ENCODE measurements at regions not wholly inside any gene's neighbourhood (a gene's known extent, or its start where the extent isn't known, plus 50 kb on each side); places are given as distances from the start of the nearest gene placed in this dataset.

GRCh38 chr9:32837551-32838058 is 54.3 kb downstream of the TMEM215 start:
- no peaks in the 10 kb centered on the region for H3K4me1 Mint-ChIP-seq
- no peaks in the 10 kb centered on the region for H3K4me1 ChIP-seq (ENCODE audit: control insufficient read depth in 2 of 2, insufficient read depth in 2 of 2, low read length in 2 of 2)
- H3K4me2 ChIP-seq (replicated peaks; ENCODE audit: low read depth, low read length, poor library complexity, severe bottlenecking), result no peak overlapping the region
- ChIA-PET POLR2A (no interaction called here), CTCF (no interaction called here)
- TF ChIP-seq EZH2 (IDR thresholded peaks at IDR 0.05; ENCODE audit: borderline replicate concordance, insufficient read depth, low read depth, low read length, poor library complexity, severe bottlenecking) (no peak), CTCF (IDR thresholded peaks at IDR 0.05) (no peak)
- H4K20me1 ChIP-seq (ENCODE audit: control insufficient read depth, insufficient read depth, low read length, poor library complexity, severe bottlenecking), result no peaks in the 10 kb centered on the region
- H3K27ac ChIP-seq (ENCODE audit: low read length in 2 of 2), result no peak overlapping the region
- H3K9ac ChIP-seq (ENCODE audit: low read length), result no peak overlapping the region
- H3K4me3 Mint-ChIP-seq, result no peak overlapping the region
- no peaks in the 10 kb centered on the region for H3K27me3 ChIP-seq (replicated peaks in 1 of 4; ENCODE audit: control extremely low read depth in 1 of 4, control insufficient read depth in 3 of 4, insufficient read depth in 4 of 4, low read length in 3 of 4)
- no peak overlapping the region for H2AFZ ChIP-seq (ENCODE audit: insufficient read depth, low read depth, low read length, poor library complexity, severe bottlenecking)
- ATAC-seq (ENCODE audit: low read depth) (no peak), DNase-seq (no peak)
- no peaks in the 10 kb centered on the region for H3K36me3 ChIP-seq (replicated peaks in 1 of 2; ENCODE audit: control extremely low read depth in 1 of 2, control insufficient read depth in 1 of 2, extremely low read depth in 1 of 2, insufficient read depth in 2 of 2, low read length in 1 of 2)
- peaks cover 8% of the 10 kb centered on the region for H3K27me3 Mint-ChIP-seq
- no peaks in the 10 kb centered on the region for H3K9me3 Mint-ChIP-seq (ENCODE audit: insufficient read depth)
- no peaks in the 10 kb centered on the region for H3K9me3 ChIP-seq (ENCODE audit: control extremely low read depth in 1 of 3, control insufficient read depth in 2 of 3, insufficient read depth in 1 of 3, low read length in 2 of 3)
- intact Hi-C loops (cut with micrococcal nuclease), result no loop called here
- no peak overlapping the region for H3K4me3 ChIP-seq (ENCODE audit: control extremely low read depth in 1 of 5, extremely low read depth in 1 of 5, insufficient read depth in 1 of 5, low read depth in 2 of 5, low read length in 4 of 5)
- WGBS (ENCODE audit: insufficient coverage), result 100% methylated on average over 1 of the region's 3 CpGs
- no peaks in the 10 kb centered on the region for H3K79me2 ChIP-seq (ENCODE audit: control insufficient read depth, insufficient read depth, low read length)
- no peak overlapping the region for H3K27ac Mint-ChIP-seq

DNA sequence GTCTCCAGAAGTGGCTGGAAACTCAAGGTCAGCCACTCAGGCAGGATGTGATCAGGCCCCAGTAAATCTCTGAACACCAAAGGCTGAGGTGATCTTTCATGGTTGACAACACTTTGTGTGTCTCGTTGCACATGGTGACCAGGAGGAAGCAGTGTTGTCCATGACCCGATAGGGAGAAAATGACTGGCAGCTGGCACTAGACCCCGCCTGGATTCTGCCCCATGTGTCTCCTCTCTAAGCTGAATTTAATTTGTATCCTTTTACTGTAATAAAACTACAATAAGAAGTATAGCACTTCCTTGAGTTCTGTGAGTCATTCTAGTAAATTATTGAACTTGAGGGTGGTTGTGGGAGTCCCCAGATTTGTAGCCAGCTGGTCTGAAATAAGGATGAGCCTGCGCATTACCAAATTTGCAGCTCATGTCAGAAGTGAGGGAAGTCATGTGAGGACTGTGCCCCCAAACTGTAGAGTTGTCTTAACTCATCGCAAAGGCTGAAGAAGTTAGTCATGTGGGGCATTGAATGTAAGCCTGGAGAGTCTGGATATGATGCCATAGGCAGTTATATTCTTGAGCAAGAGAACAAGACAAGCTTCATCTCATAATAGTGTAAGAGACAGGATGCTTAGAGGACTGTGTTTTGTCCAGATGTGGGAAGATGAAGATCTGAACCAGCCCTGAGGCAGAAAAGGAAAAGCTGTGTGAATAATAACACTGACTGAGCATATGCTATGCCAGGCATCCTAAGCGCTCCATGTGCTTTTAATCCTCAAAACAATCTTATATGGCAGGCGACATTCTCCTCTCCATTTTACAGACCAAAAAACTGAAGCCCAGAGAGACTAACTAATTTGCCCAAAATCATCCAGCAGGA is 55.9 kb downstream of the TMEM215 start:
- Histone ChIP-seq H2AFZ (ENCODE audit: insufficient read depth, low read depth, low read length, poor library complexity, severe bottlenecking) (no peak overlapping the region), H3K4me3 (ENCODE audit: control extremely low read depth in 1 of 5, extremely low read depth in 1 of 5, insufficient read depth in 1 of 5, low read depth in 2 of 5, low read length in 4 of 5) (no peak overlapping the region), H3K27ac (ENCODE audit: low read length in 2 of 2) (no peak overlapping the region), H3K4me1 (ENCODE audit: control insufficient read depth in 2 of 2, insufficient read depth in 2 of 2, low read length in 2 of 2) (no peaks in the 10 kb centered on the region), H3K4me2 (replicated peaks; ENCODE audit: low read depth, low read length, poor library complexity, severe bottlenecking) (no peak overlapping the region), H3K9me3 (ENCODE audit: control extremely low read depth in 1 of 3, control insufficient read depth in 2 of 3, insufficient read depth in 1 of 3, low read length in 2 of 3) (no peaks in the 10 kb centered on the region), H3K36me3 (replicated peaks in 1 of 2; ENCODE audit: control extremely low read depth in 1 of 2, control insufficient read depth in 1 of 2, extremely low read depth in 1 of 2, insufficient read depth in 2 of 2, low read length in 1 of 2) (no peaks in the 10 kb centered on the region), H3K9ac (ENCODE audit: low read length) (no peak overlapping the region), H3K27me3 (replicated peaks in 1 of 4; ENCODE audit: control extremely low read depth in 1 of 4, control insufficient read depth in 3 of 4, insufficient read depth in 4 of 4, low read length in 3 of 4) (no peaks in the 10 kb centered on the region), H4K20me1 (ENCODE audit: control insufficient read depth, insufficient read depth, low read length, poor library complexity, severe bottlenecking) (no peaks in the 10 kb centered on the region), H3K79me2 (ENCODE audit: control insufficient read depth, insufficient read depth, low read length) (no peaks in the 10 kb centered on the region)
- DNase-seq, result no peak
- no peak overlapping the region for H3K4me3 Mint-ChIP-seq
- POLR2A ChIA-PET, result no interaction called here
- CTCF ChIA-PET, result no interaction called here
- 84% methylated on average over 6 of the region's 7 CpGs for WGBS (ENCODE audit: insufficient coverage)
- no peak for ATAC-seq (ENCODE audit: low read depth)
- H3K27me3 Mint-ChIP-seq, result peaks cover 21% of the 10 kb centered on the region
- intact Hi-C loops (cut with micrococcal nuclease), result no loop called here
- TF ChIP-seq CTCF (IDR thresholded peaks at IDR 0.05) (no peak), EZH2 (IDR thresholded peaks at IDR 0.05; ENCODE audit: borderline replicate concordance, insufficient read depth, low read depth, low read length, poor library complexity, severe bottlenecking) (no peak)
- H3K9me3 Mint-ChIP-seq (ENCODE audit: insufficient read depth), result no peaks in the 10 kb centered on the region
- no peak overlapping the region for H3K27ac Mint-ChIP-seq
- H3K4me1 Mint-ChIP-seq, result no peaks in the 10 kb centered on the region
